ENCODE measurements at regions not wholly inside any gene's neighbourhood (a gene's known extent, or its start where the extent isn't known, plus 50 kb on each side); places are given as distances from the start of the nearest gene placed in this dataset.

- TF ChIP-seq FOXM1 (IDR thresholded peaks at IDR 0.05; ENCODE audit: borderline replicate concordance) (no peak), L3MBTL2 (conservative IDR thresholded peaks at IDR 0.05) (no peak), BHLHE40 (IDR thresholded peaks at IDR 0.05; ENCODE audit: borderline replicate concordance) (no peak), ZNF384 (IDR thresholded peaks at IDR 0.05) (no peak), ELF4 (IDR thresholded peaks at IDR 0.05) (no peak), SUZ12 (IDR thresholded peaks at IDR 0.05) (no peak), FOXK2 (IDR thresholded peaks at IDR 0.05) (no peak), PKNOX1 (IDR thresholded peaks at IDR 0.05) (no peak), SP1 (IDR thresholded peaks at IDR 0.05) (no peak), ARNT (IDR thresholded peaks at IDR 0.05) (no peak), HDGF (IDR thresholded peaks at IDR 0.05; ENCODE audit: borderline replicate concordance) (no peak), TARDBP (IDR thresholded peaks at IDR 0.05) (no peak)
These were observed 100.9 kb upstream of the CPNE8 start for GRCh38 chr12:39006286-39006685.
